ENCODE measurements at regions not wholly inside any gene's neighbourhood (a gene's known extent, or its start where the extent isn't known, plus 50 kb on each side); places are given as distances from the start of the nearest gene placed in this dataset.

DNA sequence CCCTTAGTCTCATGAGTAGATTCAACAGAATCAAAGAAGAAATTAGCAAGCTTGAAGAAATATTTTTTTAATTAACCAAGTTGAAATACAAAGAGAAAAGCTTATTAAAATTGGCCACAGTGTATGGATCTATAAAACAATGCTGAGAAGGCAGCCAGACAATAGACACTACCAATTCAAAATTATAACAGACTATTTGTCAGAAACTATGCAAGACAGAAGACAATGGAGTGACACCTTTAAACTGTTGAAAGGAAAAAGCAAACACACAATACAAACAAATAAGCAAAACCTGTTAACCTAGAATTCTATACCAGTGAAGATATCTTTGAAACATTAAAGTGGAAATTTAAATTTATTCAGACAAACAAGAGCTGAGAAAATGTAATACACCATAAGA is 225.4 kb downstream of the CASP12 start:
- Histone ChIP-seq H3K4me3 (ENCODE audit: insufficient read depth, low read length, poor library complexity, severe bottlenecking) (no peak overlapping the region), H3K79me2 (ENCODE audit: insufficient read depth, low read length) (no peaks in the 10 kb centered on the region), H4K20me1 (ENCODE audit: low read depth, low read length) (no peaks in the 10 kb centered on the region), H3K27ac (ENCODE audit: low read depth, low read length) (no peak overlapping the region), H2AFZ (ENCODE audit: low read depth, low read length, severe bottlenecking) (no peak overlapping the region), H3K36me3 (ENCODE audit: low read length) (no peaks in the 10 kb centered on the region), H3K9me2 (replicated peaks; ENCODE audit: insufficient read depth, low read length) (no peaks in the 10 kb centered on the region), H3K27me3 (ENCODE audit: low read length) (no peaks in the 10 kb centered on the region), H3K9me3 (ENCODE audit: insufficient read depth, low read length) (no peaks in the 10 kb centered on the region), H3K9ac (ENCODE audit: low read length) (no peak overlapping the region), H3K4me2 (ENCODE audit: low read depth, low read length, poor library complexity, severe bottlenecking) (no peak overlapping the region), H3F3A (ENCODE audit: insufficient read depth) (no peaks in the 10 kb centered on the region)
- TF ChIP-seq CTCF (IDR thresholded peaks at IDR 0.05; ENCODE audit: insufficient read depth, low read length, poor library complexity, severe bottlenecking) = no peak
- no peak for TF ChIP-seq EZH2phosphoT487 (conservative IDR thresholded peaks at IDR 0.05; ENCODE audit: low read length)

GRCh38 chr11:104668797-104669463 is 229.3 kb downstream of the CASP12 start:
- H4K20me1 ChIP-seq (ENCODE audit: low read depth, low read length) = no peaks in the 10 kb centered on the region
- H2AFZ ChIP-seq (ENCODE audit: low read depth, low read length, severe bottlenecking) = no peak overlapping the region
- no peaks in the 10 kb centered on the region for H3K9me2 ChIP-seq (replicated peaks; ENCODE audit: insufficient read depth, low read length)
- H3K4me3 ChIP-seq (ENCODE audit: insufficient read depth, low read length, poor library complexity, severe bottlenecking) = no peak overlapping the region
- no peaks in the 10 kb centered on the region for H3K79me2 ChIP-seq (ENCODE audit: insufficient read depth, low read length)
- no peak overlapping the region for H3K4me2 ChIP-seq (ENCODE audit: low read depth, low read length, poor library complexity, severe bottlenecking)
- H3K27ac ChIP-seq (ENCODE audit: low read depth, low read length) = no peak overlapping the region
- H3K27me3 ChIP-seq (ENCODE audit: low read length) = no peaks in the 10 kb centered on the region
- no peak overlapping the region for H3K9ac ChIP-seq (ENCODE audit: low read length)
- no peaks in the 10 kb centered on the region for H3K9me3 ChIP-seq (ENCODE audit: insufficient read depth, low read length)
- no peaks in the 10 kb centered on the region for H3F3A ChIP-seq (ENCODE audit: insufficient read depth)
- no peaks in the 10 kb centered on the region for H3K36me3 ChIP-seq (ENCODE audit: low read length)
- no peak for TF ChIP-seq EZH2phosphoT487 (conservative IDR thresholded peaks at IDR 0.05; ENCODE audit: low read length)
- no peak for TF ChIP-seq CTCF (IDR thresholded peaks at IDR 0.05; ENCODE audit: insufficient read depth, low read length, poor library complexity, severe bottlenecking)

- no peak overlapping the region for H2AFZ ChIP-seq (ENCODE audit: low read depth, low read length, severe bottlenecking)
- TF ChIP-seq CTCF (IDR thresholded peaks at IDR 0.05; ENCODE audit: insufficient read depth, low read length, poor library complexity, severe bottlenecking) = no peak
- no peak for TF ChIP-seq EZH2phosphoT487 (conservative IDR thresholded peaks at IDR 0.05; ENCODE audit: low read length)
- H3K79me2 ChIP-seq (ENCODE audit: insufficient read depth, low read length) = no peaks in the 10 kb centered on the region
- H3K9ac ChIP-seq (ENCODE audit: low read length) = no peak overlapping the region
- no peaks in the 10 kb centered on the region for H4K20me1 ChIP-seq (ENCODE audit: low read depth, low read length)
- no peak overlapping the region for H3K4me2 ChIP-seq (ENCODE audit: low read depth, low read length, poor library complexity, severe bottlenecking)
- no peaks in the 10 kb centered on the region for H3K9me2 ChIP-seq (replicated peaks; ENCODE audit: insufficient read depth, low read length)
- no peaks in the 10 kb centered on the region for H3K9me3 ChIP-seq (ENCODE audit: insufficient read depth, low read length)
- no peaks in the 10 kb centered on the region for H3K36me3 ChIP-seq (ENCODE audit: low read length)
- no peaks in the 10 kb centered on the region for H3K27me3 ChIP-seq (ENCODE audit: low read length)
- H3F3A ChIP-seq (ENCODE audit: insufficient read depth) = no peaks in the 10 kb centered on the region
- no peak overlapping the region for H3K27ac ChIP-seq (ENCODE audit: low read depth, low read length)
- H3K4me3 ChIP-seq (ENCODE audit: insufficient read depth, low read length, poor library complexity, severe bottlenecking) = no peak overlapping the region
Observed at GRCh38 chr11:104666624-104667023, 231.6 kb downstream of the CASP12 start.

Data from SU-DHL-6 (cell line).